Esophagus (tissue), 2 donors: ENCODE measurements at regions not wholly inside any gene's neighbourhood (a gene's known extent, or its start where the extent isn't known, plus 50 kb on each side); places are given as distances from the start of the nearest gene placed in this dataset.

ENCODE experiments used
- H3K27ac ChIP-seq, 2 donors: one replicate each; pipeline ENCODE4 v1.5.1; 2013; ENCODE audit warnings: low read depth in 2 of 2, mild to moderate bottlenecking in 2 of 2, inconsistent platforms in 1 of 2, low read length in 1 of 2, moderate library complexity in 1 of 2
- H3K27me3 ChIP-seq, 2 donors: one replicate each; pipeline ENCODE4 v1.6.1; 2013; ENCODE audit warnings: low read length in 2 of 2, control low read depth in 1 of 2, mild to moderate bottlenecking in 1 of 2; ENCODE audit not compliant: insufficient read depth in 2 of 2, control insufficient read depth in 1 of 2
- H3K36me3 ChIP-seq, 2 donors: one replicate each; pipeline ENCODE4 v1.6.1; 2013; ENCODE audit warnings: low read length in 1 of 2; ENCODE audit not compliant: control insufficient read depth in 2 of 2, insufficient read depth in 2 of 2
- H3K4me1 ChIP-seq, 2 donors: one replicate each; pipeline ENCODE4 v1.6.1; 2013; ENCODE audit warnings: low read length in 1 of 2; ENCODE audit not compliant: control insufficient read depth in 2 of 2, insufficient read depth in 2 of 2
- H3K4me3 ChIP-seq, 2 donors: one replicate each; pipeline ENCODE4 v1.5.1; 2013; ENCODE audit warnings: low read length in 2 of 2, mild to moderate bottlenecking in 2 of 2, low read depth in 1 of 2, moderate library complexity in 1 of 2
- H3K9me3 ChIP-seq, 2 donors: one replicate each; pipeline ENCODE4 v1.6.1; 2013; ENCODE audit warnings: mild to moderate bottlenecking in 2 of 2, low read depth in 1 of 2, low read length in 1 of 2, moderate library complexity in 1 of 2; ENCODE audit not compliant: control insufficient read depth in 2 of 2, insufficient read depth in 1 of 2
- WGBS, 2 donors: extraction: QIAGEN DNeasy Blood & Tissue Kit; methylation state at CpG; one replicate each; pipeline ENCODE4 v1.1.7; 2013; 5-methylcytosine and 5-hydroxymethylcytosine counted together
- donor health status: healthy with polysubstance abuse.
- donor health status: Bipolar disorder and iron deficiency.

DNA sequence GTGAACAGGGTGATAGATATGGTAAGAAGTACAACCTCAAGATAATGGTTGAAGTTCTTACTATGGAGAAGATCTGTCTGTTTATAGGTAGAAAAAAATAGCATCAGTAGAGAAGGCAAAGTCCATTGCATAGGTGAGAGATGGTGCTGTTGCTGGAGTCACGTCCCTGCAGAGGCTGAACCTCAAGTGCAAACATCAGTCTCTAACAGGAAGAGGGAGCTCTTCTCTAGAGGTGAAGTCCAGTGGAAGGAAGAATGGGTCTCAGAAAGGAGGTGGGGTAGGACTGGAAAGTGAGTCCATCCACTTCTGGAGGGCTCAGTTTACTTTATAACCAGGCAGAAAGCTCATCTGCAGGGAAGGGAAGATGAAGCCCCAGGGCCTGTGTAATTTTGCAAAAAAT is 337.7 kb downstream of the MEIS1 start:
- H3K27ac ChIP-seq, result no peak overlapping the region
- no peaks in the 10 kb centered on the region for H3K4me1 ChIP-seq
- H3K36me3 ChIP-seq, result no peaks in the 10 kb centered on the region
- no peak overlapping the region for H3K4me3 ChIP-seq
- H3K9me3 ChIP-seq, result no peaks in the 10 kb centered on the region
- H3K27me3 ChIP-seq, result no peaks in the 10 kb centered on the region
- WGBS, 2 donors, result 70 to 85% methylated on average over 1 of the region's 1 CpG

GRCh38 chr2:66775730-66776422 is 341.0 kb downstream of the MEIS1 start:
- Histone ChIP-seq H3K36me3 (no peaks in the 10 kb centered on the region), H3K27ac (no peak overlapping the region), H3K4me1 (no peaks in the 10 kb centered on the region), H3K9me3 (no peaks in the 10 kb centered on the region), H3K4me3 (no peak overlapping the region), H3K27me3 (no peaks in the 10 kb centered on the region)
- WGBS, 2 donors, result 65 to 81% methylated on average over 4 of the region's 4 CpGs

DNA sequence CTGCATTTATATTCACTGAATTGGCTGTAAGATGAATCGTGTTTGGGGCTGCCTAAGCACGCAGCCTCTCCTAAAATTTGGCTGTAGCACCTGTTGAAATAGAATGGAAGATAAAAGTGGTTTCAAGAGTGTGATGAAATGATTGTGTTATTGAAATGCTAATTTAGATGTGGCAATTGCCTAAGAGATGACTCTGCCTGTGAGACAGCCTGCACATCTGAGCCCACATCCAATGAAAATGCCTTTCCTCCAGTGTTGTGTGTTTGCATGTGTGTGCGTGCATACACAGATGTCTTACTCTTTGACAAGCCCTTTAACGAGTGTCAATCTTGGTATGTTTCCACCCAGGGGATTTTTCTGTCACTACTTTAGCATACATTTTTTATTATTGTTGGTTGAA is 346.9 kb downstream of the MEIS1 start:
- Histone ChIP-seq H3K4me3 (no peak overlapping the region), H3K27ac (no peak overlapping the region), H3K36me3 (no peaks in the 10 kb centered on the region), H3K9me3 (no peaks in the 10 kb centered on the region), H3K4me1 (no peaks in the 10 kb centered on the region), H3K27me3 (no peaks in the 10 kb centered on the region)
- 51 to 81% methylated on average over 4 of the region's 4 CpGs for WGBS, 2 donors

DNA sequence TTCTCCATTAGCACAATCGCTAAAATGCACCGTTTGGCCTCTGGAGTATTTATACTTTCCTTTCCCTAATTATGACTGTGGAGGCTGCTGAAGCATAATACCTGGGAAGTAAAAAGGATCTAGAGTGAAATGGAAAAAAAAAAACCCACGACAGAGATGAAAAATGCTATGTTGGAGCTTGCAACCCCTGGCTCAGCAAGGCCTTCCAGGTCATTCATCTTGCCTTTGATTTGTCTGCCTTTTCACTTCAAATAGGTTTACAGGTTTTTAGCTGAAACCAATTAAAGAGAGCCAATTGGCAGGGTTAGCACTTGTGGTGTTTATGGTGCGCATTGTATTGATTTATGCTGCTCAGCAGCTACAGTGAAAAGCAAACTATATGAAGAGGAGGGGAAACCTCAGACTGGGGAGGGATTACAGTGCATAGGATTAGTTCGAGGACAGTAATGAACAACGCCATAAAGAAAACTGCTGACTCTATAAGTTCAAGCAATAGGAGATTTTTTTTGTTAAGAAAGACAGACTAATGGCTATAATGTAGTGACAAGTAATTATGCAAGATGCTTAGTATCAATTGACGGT is 347.9 kb downstream of the MEIS1 start:
- no peak overlapping the region for H3K27ac ChIP-seq
- 54 to 63% methylated on average over 7 of the region's 7 CpGs for WGBS, 2 donors
- H3K9me3 ChIP-seq, result no peaks in the 10 kb centered on the region
- H3K4me3 ChIP-seq, result no peak overlapping the region
- no peaks in the 10 kb centered on the region for H3K4me1 ChIP-seq
- H3K36me3 ChIP-seq, result no peaks in the 10 kb centered on the region
- no peaks in the 10 kb centered on the region for H3K27me3 ChIP-seq

DNA sequence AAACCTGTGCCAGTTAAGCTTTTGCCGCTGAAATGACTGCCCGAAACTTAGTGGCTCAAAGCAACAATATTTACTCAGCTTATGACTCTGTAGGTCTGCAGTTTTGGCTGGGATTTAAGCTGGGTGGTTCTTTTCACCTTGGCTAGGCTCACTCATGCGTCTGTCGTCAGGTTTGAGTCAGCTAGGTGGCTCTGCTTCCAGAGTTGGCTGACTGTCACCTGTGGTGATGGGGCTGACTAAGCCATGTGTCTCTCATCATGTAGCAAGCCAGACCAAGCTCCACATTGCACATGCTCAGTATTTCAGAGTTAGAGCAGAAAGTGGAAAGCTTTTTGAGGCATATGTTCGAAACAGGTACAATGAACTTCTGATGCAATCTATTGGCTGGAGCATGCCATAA is 354.8 kb downstream of the MEIS1 start:
- H3K36me3 ChIP-seq, result no peaks in the 10 kb centered on the region
- H3K4me1 ChIP-seq, result peaks cover 4 to 5% of the 10 kb centered on the region in 2 donors
- H3K27ac ChIP-seq, result peak overlapping the region in 1 of 2 donors; percentile 68
- WGBS, 2 donors, result 50 to 61% methylated on average over 5 of the region's 5 CpGs
- no peak overlapping the region for H3K4me3 ChIP-seq
- no peaks in the 10 kb centered on the region for H3K27me3 ChIP-seq
- H3K9me3 ChIP-seq, result no peaks in the 10 kb centered on the region

- Histone ChIP-seq H3K27ac (peak overlapping the region in 1 of 2 donors; percentile 65), H3K36me3 (no peaks in the 10 kb centered on the region), H3K4me1 (peaks cover 4 to 5% of the 10 kb centered on the region in 2 donors), H3K27me3 (no peaks in the 10 kb centered on the region), H3K9me3 (no peaks in the 10 kb centered on the region), H3K4me3 (no peak overlapping the region)
- WGBS, 2 donors, result 36 to 39% methylated on average over 1 of the region's 1 CpG
Measured at GRCh38 chr2:66790651-66791181, 355.8 kb downstream of the MEIS1 start.

- Histone ChIP-seq H3K36me3 (no peaks in the 10 kb centered on the region), H3K27ac (no peak overlapping the region), H3K4me3 (no peak overlapping the region), H3K4me1 (peaks cover 4 to 5% of the 10 kb centered on the region in 2 donors), H3K27me3 (no peaks in the 10 kb centered on the region), H3K9me3 (no peaks in the 10 kb centered on the region)
- 74 to 80% methylated on average over 8 of the region's 8 CpGs for WGBS, 2 donors
Measured at GRCh38 chr2:66794070-66794469, 359.1 kb downstream of the MEIS1 start.

DNA sequence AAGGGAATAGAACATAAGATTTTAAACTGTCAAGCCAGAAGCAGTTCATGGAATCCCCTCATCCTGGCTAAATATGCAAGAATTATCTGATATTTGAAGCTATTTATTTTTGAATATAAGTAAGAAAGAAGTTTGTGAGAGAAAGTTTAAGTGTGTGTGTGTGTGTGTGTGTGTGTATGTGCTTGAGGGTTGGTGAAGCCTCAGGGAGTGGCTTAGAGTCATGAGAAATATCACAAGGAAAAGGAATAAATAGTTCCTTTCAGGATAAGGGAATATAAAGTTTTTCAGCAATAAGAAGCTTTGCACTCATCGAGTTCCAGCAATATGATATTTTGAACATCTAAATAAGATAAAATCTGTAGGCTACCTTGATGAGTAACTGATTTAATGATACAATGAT is 359.6 kb downstream of the MEIS1 start:
- Histone ChIP-seq H3K36me3 (no peaks in the 10 kb centered on the region), H3K27ac (no peak overlapping the region), H3K4me3 (no peak overlapping the region), H3K9me3 (no peaks in the 10 kb centered on the region), H3K27me3 (no peaks in the 10 kb centered on the region), H3K4me1 (peaks cover 4% of the 10 kb centered on the region in 2 donors)
- 83 to 90% methylated on average over 1 of the region's 1 CpG for WGBS, 2 donors

- no peaks in the 10 kb centered on the region for H3K27me3 ChIP-seq
- H3K27ac ChIP-seq, result no peak overlapping the region
- H3K9me3 ChIP-seq, result no peaks in the 10 kb centered on the region
- no peaks in the 10 kb centered on the region for H3K36me3 ChIP-seq
- 88 to 96% methylated on average over 2 of the region's 2 CpGs for WGBS, 2 donors
- no peaks in the 10 kb centered on the region for H3K4me1 ChIP-seq
- no peak overlapping the region for H3K4me3 ChIP-seq
Measured at GRCh38 chr2:66802877-66803276, 368.0 kb downstream of the MEIS1 start.

DNA sequence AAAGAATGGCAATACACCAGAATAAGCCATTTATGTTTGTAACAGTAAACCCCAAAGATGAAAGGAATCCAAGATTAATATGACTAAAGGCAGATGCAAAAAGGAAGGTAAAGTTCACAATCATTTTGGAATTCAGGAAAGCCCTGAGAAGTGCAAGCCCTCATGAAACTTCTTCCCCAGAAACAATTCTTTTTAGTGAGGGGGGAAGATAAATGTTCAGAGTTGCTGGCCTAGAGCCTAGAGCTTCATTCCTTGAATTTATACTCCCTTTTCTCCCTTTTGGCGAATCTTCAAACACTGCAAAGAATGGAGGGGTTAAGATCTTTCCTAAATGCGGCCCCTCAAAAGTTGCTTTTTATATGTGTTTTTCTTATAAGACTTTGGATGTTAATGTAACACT is 368.8 kb downstream of the MEIS1 start:
- 67 to 95% methylated on average over 2 of the region's 2 CpGs for WGBS, 2 donors
- Histone ChIP-seq H3K27me3 (no peaks in the 10 kb centered on the region), H3K9me3 (no peaks in the 10 kb centered on the region), H3K4me1 (no peaks in the 10 kb centered on the region), H3K27ac (no peak overlapping the region), H3K4me3 (no peak overlapping the region), H3K36me3 (no peaks in the 10 kb centered on the region)
